Gastrocnemius medialis (tissue), 4 donors: ENCODE measurements at regions not wholly inside any gene's neighbourhood (a gene's known extent, or its start where the extent isn't known, plus 50 kb on each side); places are given as distances from the start of the nearest gene placed in this dataset.

Experiments
- POLR2A ChIP-seq, 2 donors: fragments of 450-650 bp; IDR thresholded peaks; one replicate each; pipeline ENCODE4 v1.6.1; 2017; ENCODE audit warnings: antibody characterized with exemption in 2 of 2, mild to moderate bottlenecking in 2 of 2, moderate library complexity in 2 of 2
- TF ChIP-seq, protein P1 (sequence below), 5 experiments: fragments of 450-650 bp in 3 of 5; fragments of 200-600 bp in 2 of 5; sonication (generic) in 2 of 5; IDR thresholded peaks in 4 of 5; conservative IDR thresholded peaks in 1 of 5; 1 replicate in 4 of 5; 2 replicates in 1 of 5; pipeline ENCODE4 v1.5.1; 2016 to 2019; ENCODE audit warnings: antibody characterized with exemption in 5 of 5, mild to moderate bottlenecking in 3 of 5, moderate library complexity in 3 of 5

DNA sequence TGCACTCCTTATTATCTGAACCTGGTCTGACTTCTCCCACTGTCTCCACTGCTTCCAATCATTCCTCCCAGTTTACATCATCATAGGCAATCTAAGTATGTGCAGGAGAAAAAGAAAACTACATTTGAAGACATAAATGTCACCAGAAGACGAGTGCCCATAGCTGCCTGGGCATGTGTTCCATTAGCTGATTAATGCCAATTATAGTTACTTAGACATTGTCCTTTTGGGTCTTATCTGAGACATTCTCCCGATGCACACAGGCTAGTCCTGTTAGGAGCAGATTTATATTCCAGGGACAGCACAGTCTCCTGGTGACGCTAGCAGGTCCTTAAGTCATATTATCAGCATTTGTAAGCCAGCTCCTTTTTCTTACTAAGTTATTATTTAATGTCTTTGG is 52.6 kb upstream of the PTGFRN start:
- TF ChIP-seq, protein P1, sequence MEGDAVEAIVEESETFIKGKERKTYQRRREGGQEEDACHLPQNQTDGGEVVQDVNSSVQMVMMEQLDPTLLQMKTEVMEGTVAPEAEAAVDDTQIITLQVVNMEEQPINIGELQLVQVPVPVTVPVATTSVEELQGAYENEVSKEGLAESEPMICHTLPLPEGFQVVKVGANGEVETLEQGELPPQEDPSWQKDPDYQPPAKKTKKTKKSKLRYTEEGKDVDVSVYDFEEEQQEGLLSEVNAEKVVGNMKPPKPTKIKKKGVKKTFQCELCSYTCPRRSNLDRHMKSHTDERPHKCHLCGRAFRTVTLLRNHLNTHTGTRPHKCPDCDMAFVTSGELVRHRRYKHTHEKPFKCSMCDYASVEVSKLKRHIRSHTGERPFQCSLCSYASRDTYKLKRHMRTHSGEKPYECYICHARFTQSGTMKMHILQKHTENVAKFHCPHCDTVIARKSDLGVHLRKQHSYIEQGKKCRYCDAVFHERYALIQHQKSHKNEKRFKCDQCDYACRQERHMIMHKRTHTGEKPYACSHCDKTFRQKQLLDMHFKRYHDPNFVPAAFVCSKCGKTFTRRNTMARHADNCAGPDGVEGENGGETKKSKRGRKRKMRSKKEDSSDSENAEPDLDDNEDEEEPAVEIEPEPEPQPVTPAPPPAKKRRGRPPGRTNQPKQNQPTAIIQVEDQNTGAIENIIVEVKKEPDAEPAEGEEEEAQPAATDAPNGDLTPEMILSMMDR (IDR thresholded peaks at IDR 0.05 in 4 of 5, conservative IDR thresholded peaks at IDR 0.05 in 1 of 5), result no peak
- no peak for TF ChIP-seq POLR2A (IDR thresholded peaks at IDR 0.05)
